ENCODE measurements at regions not wholly inside any gene's neighbourhood (a gene's known extent, or its start where the extent isn't known, plus 50 kb on each side); places are given as distances from the start of the nearest gene placed in this dataset.
"Not testable (repeated sequence)": the region's sequence is repeated elsewhere in the genome, so short reads cannot be mapped to it uniquely, and the experiment has no call there.

DNA sequence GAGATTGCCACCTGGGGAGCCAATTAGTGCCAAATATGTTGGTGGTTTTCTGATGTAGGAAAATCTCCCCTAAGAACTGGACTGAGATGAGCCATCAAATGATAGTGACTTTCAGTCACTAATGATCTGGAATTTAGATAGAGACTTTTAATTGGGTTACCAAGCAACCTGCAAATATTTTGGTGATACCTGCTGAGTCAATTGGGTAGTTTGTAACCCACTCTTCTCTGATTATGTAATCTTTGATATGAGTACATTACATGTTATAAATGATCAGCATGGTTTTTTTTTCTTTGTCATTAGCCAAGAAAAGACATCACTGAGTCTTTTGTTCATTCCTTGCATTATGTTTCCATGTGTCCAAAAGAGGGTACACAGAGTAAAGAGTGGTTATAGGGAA is 177.5 kb downstream of the SPDYE17 start:
- H3K9me3 Mint-ChIP-seq; H3K4me1 Mint-ChIP-seq (ENCODE audit: low read depth); H3K36me3 Mint-ChIP-seq (ENCODE audit: low read depth); H3K27ac Mint-ChIP-seq; DNase-seq (ENCODE audit: low spot score); H3K4me3 Mint-ChIP-seq (ENCODE audit: low read depth); intact Hi-C loops (cut with micrococcal nuclease); H3K27me3 Mint-ChIP-seq (ENCODE audit: low read depth): not testable (repeated sequence)

DNA sequence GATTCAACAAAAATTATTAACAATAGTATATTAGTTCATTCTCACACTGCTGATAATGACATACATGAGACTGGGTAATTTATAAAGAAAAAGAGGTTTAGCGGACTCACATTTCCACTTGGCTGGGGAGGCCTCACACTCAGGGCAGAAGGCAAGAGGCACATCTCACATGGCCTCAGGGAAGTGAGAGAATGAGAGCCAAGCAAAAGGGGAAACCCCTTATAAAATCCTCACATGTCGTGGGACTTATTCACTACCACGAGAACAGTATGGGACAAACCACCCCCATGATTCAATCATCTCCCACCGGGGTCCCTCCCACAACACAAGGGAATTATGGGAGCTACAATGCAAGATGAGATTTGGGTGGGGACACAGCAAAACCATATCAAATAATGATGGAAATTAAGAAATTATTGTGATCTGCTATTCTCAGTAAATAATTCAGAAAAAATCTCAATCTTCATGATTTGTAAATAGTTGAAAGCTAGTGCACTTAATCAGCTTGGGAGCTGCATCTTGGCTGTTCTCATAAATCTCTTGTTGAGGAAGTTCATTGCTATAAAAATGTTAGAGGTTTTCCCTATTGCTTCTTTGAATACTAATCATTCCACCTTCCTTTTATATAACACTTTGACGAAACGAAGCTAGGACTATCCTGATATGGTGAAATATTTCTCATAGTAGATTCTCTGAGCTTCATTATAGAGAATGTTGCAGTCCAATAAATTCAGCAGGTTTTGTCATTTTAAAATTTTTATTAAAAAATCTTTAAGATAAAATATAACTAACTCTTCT is 179.2 kb downstream of the SPDYE17 start:
- H3K4me3 Mint-ChIP-seq (ENCODE audit: low read depth); intact Hi-C loops (cut with micrococcal nuclease); H3K4me1 Mint-ChIP-seq (ENCODE audit: low read depth); H3K27ac Mint-ChIP-seq; H3K27me3 Mint-ChIP-seq (ENCODE audit: low read depth); H3K9me3 Mint-ChIP-seq; DNase-seq (ENCODE audit: low spot score); H3K36me3 Mint-ChIP-seq (ENCODE audit: low read depth): not testable (repeated sequence)

DNA sequence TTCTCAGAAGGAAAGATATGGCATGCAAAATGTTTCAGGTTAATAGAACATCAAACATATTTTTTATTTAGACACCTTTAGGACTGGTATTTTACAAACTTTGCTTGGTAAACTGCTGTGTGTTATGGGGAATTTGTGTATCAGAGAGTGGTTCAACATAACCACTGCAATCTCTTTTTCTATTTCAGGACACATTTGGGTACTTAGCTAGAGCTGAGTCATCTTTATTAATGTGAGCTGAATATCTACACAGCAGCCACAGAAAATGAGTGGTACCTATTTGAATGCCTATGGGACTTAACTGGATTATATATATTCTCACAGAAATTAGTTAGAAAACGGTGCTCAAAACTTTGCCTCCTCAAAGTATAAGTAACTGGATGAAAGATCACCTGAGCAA is 179.8 kb downstream of the SPDYE17 start:
- H3K27me3 Mint-ChIP-seq (ENCODE audit: low read depth); H3K4me1 Mint-ChIP-seq (ENCODE audit: low read depth); H3K4me3 Mint-ChIP-seq (ENCODE audit: low read depth); DNase-seq (ENCODE audit: low spot score); intact Hi-C loops (cut with micrococcal nuclease); H3K9me3 Mint-ChIP-seq; H3K36me3 Mint-ChIP-seq (ENCODE audit: low read depth); H3K27ac Mint-ChIP-seq: not testable (repeated sequence)

DNA sequence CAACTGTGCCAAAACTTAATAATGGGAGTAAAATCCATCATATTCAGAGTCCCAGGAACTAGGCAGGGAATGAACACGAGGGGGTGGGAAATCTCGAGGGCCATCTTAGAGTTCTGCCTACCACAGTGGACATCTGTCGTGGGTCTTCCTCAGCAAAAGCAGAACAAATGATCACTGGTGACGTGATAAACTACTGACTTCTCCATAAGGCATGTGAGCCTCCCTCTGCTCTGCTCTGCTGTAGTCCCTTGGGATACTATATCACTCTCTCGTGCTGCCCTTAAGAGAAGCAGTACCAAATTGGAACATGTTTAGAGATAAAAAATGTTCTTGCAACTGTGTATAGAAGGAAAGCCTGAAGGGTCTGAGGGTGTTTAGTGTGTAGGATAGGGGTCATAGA is 180.5 kb downstream of the SPDYE17 start:
- H3K27me3 Mint-ChIP-seq (ENCODE audit: low read depth); H3K36me3 Mint-ChIP-seq (ENCODE audit: low read depth); H3K27ac Mint-ChIP-seq; H3K4me1 Mint-ChIP-seq (ENCODE audit: low read depth); H3K4me3 Mint-ChIP-seq (ENCODE audit: low read depth); DNase-seq (ENCODE audit: low spot score); intact Hi-C loops (cut with micrococcal nuclease); H3K9me3 Mint-ChIP-seq: not testable (repeated sequence)

DNA sequence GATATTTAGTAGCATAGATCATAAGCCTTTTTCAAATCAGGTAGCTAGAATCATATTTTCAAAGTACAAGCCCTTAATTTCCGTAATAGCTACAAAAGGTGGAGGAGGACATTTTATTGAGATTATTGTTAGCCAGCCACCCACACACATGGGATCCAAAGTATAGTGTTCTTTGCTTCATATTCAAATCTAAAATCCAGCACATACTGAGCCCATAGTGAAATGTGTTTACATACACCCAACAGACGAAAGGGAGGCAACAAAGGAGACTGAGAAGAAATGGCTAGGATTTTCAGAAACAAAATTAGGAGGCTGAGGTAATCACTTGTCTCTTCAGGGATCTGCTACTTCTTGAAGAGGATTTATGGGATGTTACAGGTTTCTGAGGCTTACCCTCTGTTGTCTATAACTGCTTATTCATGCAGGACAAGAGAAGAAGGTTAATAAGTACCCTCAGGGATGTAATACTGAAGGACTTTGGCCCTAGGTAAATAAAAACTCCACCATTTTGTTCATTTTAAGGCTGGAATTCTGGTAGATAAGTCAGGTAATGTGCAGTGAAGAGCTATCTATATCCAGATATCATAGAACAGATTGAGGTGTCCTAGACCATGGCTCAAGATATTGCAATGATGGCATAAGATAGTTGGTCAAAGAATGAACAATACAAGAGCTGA is 182.1 kb downstream of the SPDYE17 start:
- H3K4me1 Mint-ChIP-seq (ENCODE audit: low read depth); intact Hi-C loops (cut with micrococcal nuclease); DNase-seq (ENCODE audit: low spot score); H3K9me3 Mint-ChIP-seq; H3K27ac Mint-ChIP-seq; H3K4me3 Mint-ChIP-seq (ENCODE audit: low read depth); H3K27me3 Mint-ChIP-seq (ENCODE audit: low read depth); H3K36me3 Mint-ChIP-seq (ENCODE audit: low read depth): not testable (repeated sequence)

DNA sequence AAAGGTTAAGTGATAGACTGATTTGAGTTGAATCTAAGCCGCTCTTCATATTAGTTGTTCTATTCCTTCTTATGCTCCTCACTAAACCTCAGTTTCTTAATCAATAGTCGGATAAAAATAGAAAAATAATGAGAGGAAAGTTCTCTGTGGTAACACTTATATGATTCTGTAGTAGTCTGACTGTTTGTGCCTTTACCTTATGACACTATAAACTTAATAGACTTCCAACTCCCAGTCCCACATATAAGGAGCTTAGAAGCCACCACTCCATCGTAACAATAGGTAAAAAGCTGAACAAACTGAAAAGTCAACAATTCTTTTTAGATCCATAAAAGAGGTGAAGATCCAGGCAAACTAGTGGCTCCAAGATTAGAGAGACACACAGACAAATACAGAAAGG is 192.3 kb downstream of the SPDYE17 start:
- intact Hi-C loops (cut with micrococcal nuclease); H3K9me3 Mint-ChIP-seq; H3K36me3 Mint-ChIP-seq (ENCODE audit: low read depth); H3K27ac Mint-ChIP-seq; H3K4me3 Mint-ChIP-seq (ENCODE audit: low read depth); DNase-seq (ENCODE audit: low spot score); H3K4me1 Mint-ChIP-seq (ENCODE audit: low read depth); H3K27me3 Mint-ChIP-seq (ENCODE audit: low read depth): not testable (repeated sequence)

DNA sequence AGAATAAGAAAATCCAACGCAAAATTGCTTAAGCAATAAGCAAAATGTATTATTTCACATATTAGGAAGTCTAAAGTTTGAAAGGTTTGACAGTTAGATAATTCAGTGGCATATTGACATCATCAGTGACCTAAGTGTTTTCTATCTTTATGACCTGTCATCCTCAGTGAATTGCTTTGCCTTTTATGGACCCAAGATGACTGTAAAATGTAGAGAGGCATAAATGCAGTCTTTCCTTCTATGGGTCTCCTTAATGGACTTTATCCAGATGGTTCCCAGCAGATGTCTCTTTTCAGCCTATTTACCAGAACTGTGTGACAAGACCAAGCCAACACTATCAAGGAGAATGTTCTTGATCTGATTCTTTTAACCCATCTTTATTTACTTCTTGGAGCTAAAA is 192.9 kb downstream of the SPDYE17 start:
- H3K4me3 Mint-ChIP-seq (ENCODE audit: low read depth); H3K36me3 Mint-ChIP-seq (ENCODE audit: low read depth); DNase-seq (ENCODE audit: low spot score); H3K9me3 Mint-ChIP-seq; H3K4me1 Mint-ChIP-seq (ENCODE audit: low read depth); H3K27ac Mint-ChIP-seq; H3K27me3 Mint-ChIP-seq (ENCODE audit: low read depth); intact Hi-C loops (cut with micrococcal nuclease): not testable (repeated sequence)

DNA sequence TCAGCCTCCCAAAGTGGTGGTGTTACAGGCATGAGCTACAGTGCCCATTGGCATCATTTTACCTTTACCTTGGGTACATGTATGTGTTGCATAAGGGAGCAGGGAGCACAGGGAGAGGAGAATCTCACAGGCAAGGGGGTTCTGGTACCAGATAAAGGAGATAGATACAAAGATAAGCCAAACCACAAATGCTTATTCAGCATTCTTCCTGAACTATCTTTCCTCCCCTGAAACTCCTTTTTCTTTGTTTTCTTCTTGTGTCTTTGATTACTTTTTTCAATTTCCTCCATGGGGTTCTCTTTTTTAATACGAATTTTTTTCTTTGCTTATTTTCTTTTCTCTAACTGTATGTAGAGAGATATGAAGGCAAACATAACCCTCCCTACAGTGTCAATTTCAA is 193.8 kb downstream of the SPDYE17 start:
- H3K27me3 Mint-ChIP-seq (ENCODE audit: low read depth); H3K27ac Mint-ChIP-seq; H3K4me3 Mint-ChIP-seq (ENCODE audit: low read depth); H3K36me3 Mint-ChIP-seq (ENCODE audit: low read depth); H3K9me3 Mint-ChIP-seq; DNase-seq (ENCODE audit: low spot score); intact Hi-C loops (cut with micrococcal nuclease); H3K4me1 Mint-ChIP-seq (ENCODE audit: low read depth): not testable (repeated sequence)

DNA sequence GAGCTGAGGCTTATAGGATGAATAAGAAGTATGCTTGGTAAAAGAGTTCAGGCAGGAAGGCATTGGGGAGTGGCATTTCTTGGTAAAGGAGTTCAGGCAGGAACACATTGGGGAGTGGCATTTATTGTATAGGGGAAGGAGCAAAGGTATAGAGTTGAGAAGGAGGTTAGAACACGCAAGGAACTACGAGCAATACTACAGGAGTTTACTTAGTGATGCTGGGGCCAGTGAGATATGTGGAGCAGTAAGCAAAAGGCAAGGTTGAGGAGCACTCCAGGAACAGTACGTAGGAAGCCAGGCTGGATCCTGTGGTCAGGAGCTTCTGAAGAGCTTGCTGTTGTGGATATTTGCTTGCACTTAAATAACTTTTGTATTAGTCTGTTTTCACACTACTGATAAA is 202.2 kb upstream of the POMZP3 start:
- intact Hi-C loops (cut with micrococcal nuclease); H3K4me1 Mint-ChIP-seq (ENCODE audit: low read depth); H3K27me3 Mint-ChIP-seq (ENCODE audit: low read depth); H3K4me3 Mint-ChIP-seq (ENCODE audit: low read depth); DNase-seq (ENCODE audit: low spot score); H3K36me3 Mint-ChIP-seq (ENCODE audit: low read depth); H3K27ac Mint-ChIP-seq; H3K9me3 Mint-ChIP-seq: not testable (repeated sequence)

DNA sequence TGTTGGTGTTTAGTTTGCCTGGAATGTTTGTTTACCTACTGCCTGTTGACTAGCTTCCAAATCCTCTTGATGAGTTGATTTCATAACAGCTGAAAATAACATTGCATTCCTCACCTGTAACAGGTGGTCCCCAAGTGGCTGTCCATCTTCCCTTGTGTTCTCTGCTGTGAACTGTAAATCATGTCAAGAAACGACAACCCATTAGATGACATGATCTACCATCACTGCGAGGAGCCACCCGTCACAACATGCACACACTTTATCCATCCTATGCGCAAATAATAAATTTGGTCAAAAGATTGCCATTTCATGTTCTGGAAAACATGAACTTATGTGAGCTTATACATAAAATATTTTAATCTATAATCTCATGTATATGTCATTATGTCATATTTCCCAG is 199.1 kb upstream of the POMZP3 start:
- H3K4me3 Mint-ChIP-seq (ENCODE audit: low read depth); H3K4me1 Mint-ChIP-seq (ENCODE audit: low read depth); H3K36me3 Mint-ChIP-seq (ENCODE audit: low read depth); H3K27ac Mint-ChIP-seq; H3K9me3 Mint-ChIP-seq; H3K27me3 Mint-ChIP-seq (ENCODE audit: low read depth); intact Hi-C loops (cut with micrococcal nuclease); DNase-seq (ENCODE audit: low spot score): not testable (repeated sequence)

DNA sequence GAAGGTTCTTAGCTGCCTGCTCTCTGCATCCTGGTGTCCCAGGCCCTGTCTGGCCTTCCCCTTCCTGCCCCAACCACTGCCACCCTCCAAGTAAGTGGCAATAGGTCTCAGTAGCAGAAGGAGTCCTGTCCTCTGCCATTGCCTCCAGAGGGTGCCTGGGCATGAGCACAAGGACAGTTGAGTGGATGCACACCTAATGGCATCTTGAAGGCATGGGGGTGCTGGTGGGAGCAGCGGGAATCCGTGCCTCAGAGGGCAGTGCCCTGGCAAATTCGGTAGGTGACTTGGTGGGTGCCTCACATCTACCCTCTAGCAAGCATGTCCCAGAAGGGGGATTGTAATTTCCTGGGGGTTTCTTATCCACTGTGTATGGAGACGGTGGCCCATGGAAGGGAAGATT is 182.8 kb upstream of the POMZP3 start:
- H3K27me3 Mint-ChIP-seq (ENCODE audit: low read depth); H3K4me3 Mint-ChIP-seq (ENCODE audit: low read depth); H3K27ac Mint-ChIP-seq; H3K4me1 Mint-ChIP-seq (ENCODE audit: low read depth); DNase-seq (ENCODE audit: low spot score); intact Hi-C loops (cut with micrococcal nuclease); H3K9me3 Mint-ChIP-seq; H3K36me3 Mint-ChIP-seq (ENCODE audit: low read depth): not testable (repeated sequence)

DNA sequence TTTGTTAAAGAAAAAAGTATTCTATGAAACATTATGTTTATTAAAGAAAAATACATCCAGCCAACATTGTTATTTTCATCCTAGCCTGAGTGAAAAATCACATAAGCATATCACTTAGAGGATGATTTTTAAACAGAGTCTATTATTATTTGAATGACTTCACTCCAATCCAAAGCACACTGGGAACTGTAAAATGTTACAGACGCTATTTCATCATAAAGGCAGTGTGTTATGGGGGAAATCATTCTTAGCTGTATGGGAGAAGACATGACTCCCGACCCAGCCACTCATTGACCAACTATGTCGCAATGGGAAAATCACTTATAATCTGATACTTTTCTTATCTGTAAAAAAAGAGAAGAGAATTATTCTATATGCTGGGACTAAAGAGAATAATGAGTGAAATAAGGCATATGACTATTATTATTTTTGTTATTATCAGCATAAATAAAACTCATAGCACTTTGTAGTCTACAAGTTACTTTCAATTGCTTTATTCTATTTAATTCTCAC is 180.6 kb upstream of the POMZP3 start:
- H3K27me3 Mint-ChIP-seq (ENCODE audit: low read depth); H3K27ac Mint-ChIP-seq; H3K4me3 Mint-ChIP-seq (ENCODE audit: low read depth); H3K4me1 Mint-ChIP-seq (ENCODE audit: low read depth); H3K36me3 Mint-ChIP-seq (ENCODE audit: low read depth); DNase-seq (ENCODE audit: low spot score); intact Hi-C loops (cut with micrococcal nuclease); H3K9me3 Mint-ChIP-seq: not testable (repeated sequence)

DNA sequence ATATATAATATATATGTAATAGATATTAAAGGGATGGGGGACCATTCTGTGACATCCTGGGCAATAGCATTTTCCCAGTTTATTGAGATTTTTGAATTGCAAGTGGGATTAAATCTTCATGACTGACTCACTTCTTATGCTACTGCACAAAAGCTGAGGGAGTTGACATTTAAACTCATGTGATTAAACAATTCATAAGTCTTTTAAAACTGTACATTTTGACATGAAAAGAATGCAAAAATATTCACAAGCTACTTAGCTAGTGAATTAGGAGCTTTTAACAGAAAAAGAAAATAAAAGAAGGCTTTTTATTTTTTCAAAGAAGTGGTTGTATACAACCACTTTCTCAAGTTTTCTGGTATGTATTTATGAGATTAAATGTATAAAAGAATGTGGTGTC is 179.4 kb upstream of the POMZP3 start:
- intact Hi-C loops (cut with micrococcal nuclease); H3K4me1 Mint-ChIP-seq (ENCODE audit: low read depth); H3K4me3 Mint-ChIP-seq (ENCODE audit: low read depth); H3K27ac Mint-ChIP-seq; H3K36me3 Mint-ChIP-seq (ENCODE audit: low read depth); H3K27me3 Mint-ChIP-seq (ENCODE audit: low read depth); H3K9me3 Mint-ChIP-seq; DNase-seq (ENCODE audit: low spot score): not testable (repeated sequence)

All from activated T-helper 2 cell treated with anti-CD3 and anti-CD28 coated beads, Interferon-gamma antibody, Interleukin-2, Interleukin-4, amounts not matched to agents 10 μg/mL and 5 μg/mL and 100 μg/mL, durations not matched to agents 14 hours and 24 hours and 36 hours (primary cell).